IMR-90 (cell line): ENCODE measurements at regions not wholly inside any gene's neighbourhood (a gene's known extent, or its start where the extent isn't known, plus 50 kb on each side); places are given as distances from the start of the nearest gene placed in this dataset.

Experiments
- ATAC-seq: fragments of 200-7000 bp; cut with Tn5 transposase; 2 replicates; pipeline ENCODE4 v1.9.1; 2020; ENCODE audit warnings: low read depth, mild to moderate bottlenecking, moderate library complexity
- BruUV-seq: library from RNA; stranded (reverse); fragments of 400-500 nt; replicated peaks from 2 replicates; lab custom pipeline; 2021; lab: Mats Ljungman, UMichigan
- CTCF ChIA-PET: fragments of 300-600 bp; formaldehyde crosslinking; extraction: SDS; loops from one replicate; lab custom pipeline; 2021; ENCODE audit warnings: antibody characterized with exemption; lab: Yijun Ruan, JAX
- POLR2A ChIA-PET: fragments of 300-600 bp; sonication (Branson Sonifier 250); formaldehyde crosslinking; loops from one replicate; lab custom pipeline; 2022; ENCODE audit warnings: antibody characterized with exemption; ENCODE audit not compliant: unreplicated experiment; lab: Charles Lee
- DNase-seq: peaks from one replicate; pipeline ENCODE4 v3.0.0; 2013
- H2AFZ ChIP-seq: replicated peaks from 2 replicates; pipeline ENCODE3; 2013; ENCODE audit warnings: low read length, mild to moderate bottlenecking; ENCODE audit not compliant: poor library complexity
- H2AK5ac ChIP-seq: 2 replicates; pipeline ENCODE4 v1.6.1; 2013; ENCODE audit warnings: low read depth, low read length, inconsistent platforms
- H2AK9ac ChIP-seq: replicated peaks from 2 replicates; pipeline ENCODE3; 2013; ENCODE audit warnings: mild to moderate bottlenecking, low read depth, low read length, moderate library complexity; ENCODE audit not compliant: poor library complexity
- H2BK120ac ChIP-seq: 2 replicates; pipeline ENCODE4 v1.6.1; 2013; ENCODE audit warnings: low read depth, low read length, inconsistent platforms
- H2BK15ac ChIP-seq: 3 replicates; pipeline ENCODE4 v1.6.1; 2013; ENCODE audit warnings: low read depth, low read length, inconsistent platforms
- H2BK20ac ChIP-seq: 2 replicates; pipeline ENCODE4 v1.6.1; 2013; ENCODE audit warnings: low read depth, mild to moderate bottlenecking, inconsistent platforms, low read length, moderate library complexity
- H2BK5ac ChIP-seq: 2 replicates; pipeline ENCODE4 v1.6.1; 2013; ENCODE audit warnings: mild to moderate bottlenecking, low read depth, low read length, inconsistent platforms; ENCODE audit not compliant: poor library complexity, severe bottlenecking
- H3K14ac ChIP-seq: replicated peaks from 2 replicates; pipeline ENCODE4 v1.6.1; 2013; ENCODE audit warnings: low read depth, low read length, inconsistent platforms
- H3K18ac ChIP-seq: 2 replicates; pipeline ENCODE4 v1.6.1; 2013; ENCODE audit warnings: low read depth, low read length, control low read depth
- H3K23ac ChIP-seq: 2 replicates; pipeline ENCODE4 v1.6.1; 2013; ENCODE audit warnings: low read depth, low read length, inconsistent platforms
- H3K27ac ChIP-seq: 2 replicates; pipeline ENCODE4 v1.5.1; 2013; ENCODE audit warnings: mild to moderate bottlenecking, control low read depth, low read length; ENCODE audit not compliant: insufficient read depth
- H3K27me3 ChIP-seq: 2 replicates; pipeline ENCODE4 v1.6.1; 2013; ENCODE audit warnings: low read length; ENCODE audit not compliant: control insufficient read depth, insufficient read depth
- H3K36me3 ChIP-seq: 2 replicates; pipeline ENCODE4 v1.6.1; 2013; ENCODE audit warnings: low read length, mixed read lengths; ENCODE audit not compliant: control insufficient read depth, insufficient read depth
- H3K4ac ChIP-seq: 2 replicates; pipeline ENCODE4 v1.6.1; 2013; ENCODE audit warnings: low read depth, low read length, inconsistent platforms
- H3K4me1 ChIP-seq: 2 replicates; pipeline ENCODE4 v1.6.1; 2013; ENCODE audit warnings: low read length, mixed read lengths; ENCODE audit not compliant: control insufficient read depth, insufficient read depth
- H3K4me2 ChIP-seq: 2 replicates; pipeline ENCODE4 v1.6.1; 2013; ENCODE audit warnings: low read depth, mild to moderate bottlenecking, control low read depth, low read length, moderate library complexity
- H3K4me3 ChIP-seq: 2 replicates; pipeline ENCODE4 v1.5.1; 2013; ENCODE audit warnings: low read depth, mild to moderate bottlenecking, control low read depth, low read length, moderate library complexity; ENCODE audit not compliant: insufficient read depth
- H3K56ac ChIP-seq: 2 replicates; pipeline ENCODE4 v1.6.1; 2013; ENCODE audit warnings: low read length, inconsistent platforms; ENCODE audit not compliant: insufficient read depth; ENCODE audit errors: extremely low read depth
- H3K79me1 ChIP-seq, 2 experiments: 2 replicates each; pipeline ENCODE4 v1.6.1; 2013; ENCODE audit warnings: low read length in 2 of 2, inconsistent platforms in 1 of 2, low read depth in 1 of 2
- H3K9ac ChIP-seq: 2 replicates; pipeline ENCODE4 v1.6.1; 2013; ENCODE audit warnings: low read depth, low read length, control low read depth
- H3K9me1 ChIP-seq: 2 replicates; pipeline ENCODE4 v1.6.1; 2013; ENCODE audit warnings: low read length, inconsistent platforms; ENCODE audit not compliant: insufficient read depth
- H3K9me3 ChIP-seq: 2 replicates; pipeline ENCODE4 v1.6.1; 2013; ENCODE audit warnings: low read length; ENCODE audit not compliant: control insufficient read depth, insufficient read depth
- H4K20me1 ChIP-seq: 2 replicates; pipeline ENCODE4 v1.6.1; 2013; ENCODE audit warnings: low read length, inconsistent platforms; ENCODE audit not compliant: insufficient read depth
- H4K5ac ChIP-seq: 2 replicates; pipeline ENCODE4 v1.6.1; 2013; ENCODE audit warnings: mild to moderate bottlenecking, low read depth, low read length, control low read depth
- H4K8ac ChIP-seq, 2 experiments: 2 replicates each; pipeline ENCODE4 v1.6.1; 2013; ENCODE audit warnings: low read depth in 2 of 2, low read length in 2 of 2, control low read depth in 1 of 2, inconsistent platforms in 1 of 2
- H4K91ac ChIP-seq: 2 replicates; pipeline ENCODE4 v1.6.1; 2013; ENCODE audit warnings: low read depth, low read length, inconsistent platforms; ENCODE audit not compliant: insufficient read depth
- BHLHE40 ChIP-seq: fragments of 150-350 bp; IDR thresholded peaks from 2 replicates; pipeline ENCODE4 v1.6.1; 2016; ENCODE audit warnings: mild to moderate bottlenecking, low read depth, low read length
- CEBPB ChIP-seq: IDR thresholded peaks from 2 replicates; pipeline ENCODE4 v1.6.1; 2012; ENCODE audit warnings: low read depth, low read length, improper control_type of control experiment
- FOS ChIP-seq: fragments of 150-350 bp; IDR thresholded peaks from 2 replicates; pipeline ENCODE4 v1.6.1; 2016; ENCODE audit warnings: low read depth, low read length
- MAFK ChIP-seq: IDR thresholded peaks from 2 replicates; pipeline ENCODE4 v1.6.1; 2012; ENCODE audit warnings: low read depth, low read length, improper control_type of control experiment
- NFE2L2 ChIP-seq: fragments of 150-350 bp; IDR thresholded peaks from 2 replicates; pipeline ENCODE4 v1.6.1; 2016; ENCODE audit warnings: low read depth, mild to moderate bottlenecking, low read length
- RFX5 ChIP-seq: IDR thresholded peaks from 2 replicates; pipeline ENCODE4 v1.8.0; 2012; ENCODE audit warnings: low read depth, mild to moderate bottlenecking, low read length, moderate library complexity
- SMC3 ChIP-seq: fragments of 150-350 bp; IDR thresholded peaks from 2 replicates; pipeline ENCODE4 v1.6.1; 2016; ENCODE audit warnings: low read depth, mild to moderate bottlenecking, antibody characterized with exemption, low read length, moderate library complexity
- WGBS, 2 experiments: methylation state at CpG; one replicate each; pipeline versions ENCODE4 v1.1.5 to v1.1.7; 2013; ENCODE audit warnings: missing lambda C conversion rate in 2 of 2; ENCODE audit not compliant: insufficient read length in 1 of 2; ENCODE audit errors: extremely low coverage in 2 of 2; 5-methylcytosine and 5-hydroxymethylcytosine counted together
- dilution Hi-C: fragments of 300-500 bp; cut with HindIII; formaldehyde crosslinking; loops from one replicate; pipeline ENCODE4 v1.14.3; 2018; ENCODE audit warnings: low sequenced_read_pairs; ENCODE audit not compliant: unreplicated experiment
- in situ Hi-C: fragments of 300-500 bp; cut with MboI; formaldehyde crosslinking; loops from 3 replicates; pipeline ENCODE4 v1.14.3; 2019; ENCODE audit warnings: low sequenced_read_pairs, inconsistent platforms, mixed read lengths
- intact Hi-C: fragments of 100-400 bp; cut with micrococcal nuclease; formaldehyde crosslinking; loops from 2 replicates; pipeline ENCODE4 v1.10.0; 2022
- TF ChIP-seq, protein P1 (sequence below): conservative IDR thresholded peaks from 2 replicates; pipeline ENCODE4 v1.5.1; 2012; ENCODE audit warnings: mild to moderate bottlenecking, low read depth, low read length, improper control_type of control experiment
- TF ChIP-seq, protein P2 (sequence below): fragments of 150-350 bp; IDR thresholded peaks from 2 replicates; pipeline ENCODE4 v1.6.1; 2017; ENCODE audit warnings: mild to moderate bottlenecking, antibody characterized with exemption, low read length, low read depth

DNA sequence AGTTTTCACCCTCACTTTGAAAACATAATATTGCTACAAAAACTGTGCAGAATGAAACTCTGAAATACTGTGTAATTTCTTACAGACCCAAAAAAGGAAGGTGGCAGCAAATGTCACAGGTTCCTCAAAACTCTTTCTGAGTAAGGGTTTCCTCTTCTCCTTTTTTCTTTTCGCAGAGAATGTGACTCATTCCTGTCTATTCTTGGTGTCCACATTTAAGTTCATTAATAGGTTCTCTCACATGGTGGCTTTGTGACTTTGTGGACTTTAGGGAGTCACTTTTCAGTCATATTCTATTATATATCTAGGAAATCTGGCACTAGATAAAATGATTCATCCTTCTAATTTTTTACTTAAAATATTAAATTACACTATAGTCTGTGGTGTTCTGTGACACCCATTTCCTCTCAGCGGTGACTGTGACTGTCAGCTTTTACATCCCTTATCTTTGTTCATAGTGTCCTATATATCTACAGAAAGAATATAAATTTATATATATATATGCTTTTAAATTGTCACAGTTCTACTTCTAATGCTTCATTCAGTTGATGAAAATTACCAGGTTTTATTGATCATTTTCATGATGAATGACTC, 126.8 kb upstream of the HCRTR2 start:
- TF ChIP-seq BHLHE40 = no peak
- TF ChIP-seq SMC3 = no peak
- no peak for TF ChIP-seq RFX5
- TF ChIP-seq FOS = no peak
- TF ChIP-seq, protein P1, sequence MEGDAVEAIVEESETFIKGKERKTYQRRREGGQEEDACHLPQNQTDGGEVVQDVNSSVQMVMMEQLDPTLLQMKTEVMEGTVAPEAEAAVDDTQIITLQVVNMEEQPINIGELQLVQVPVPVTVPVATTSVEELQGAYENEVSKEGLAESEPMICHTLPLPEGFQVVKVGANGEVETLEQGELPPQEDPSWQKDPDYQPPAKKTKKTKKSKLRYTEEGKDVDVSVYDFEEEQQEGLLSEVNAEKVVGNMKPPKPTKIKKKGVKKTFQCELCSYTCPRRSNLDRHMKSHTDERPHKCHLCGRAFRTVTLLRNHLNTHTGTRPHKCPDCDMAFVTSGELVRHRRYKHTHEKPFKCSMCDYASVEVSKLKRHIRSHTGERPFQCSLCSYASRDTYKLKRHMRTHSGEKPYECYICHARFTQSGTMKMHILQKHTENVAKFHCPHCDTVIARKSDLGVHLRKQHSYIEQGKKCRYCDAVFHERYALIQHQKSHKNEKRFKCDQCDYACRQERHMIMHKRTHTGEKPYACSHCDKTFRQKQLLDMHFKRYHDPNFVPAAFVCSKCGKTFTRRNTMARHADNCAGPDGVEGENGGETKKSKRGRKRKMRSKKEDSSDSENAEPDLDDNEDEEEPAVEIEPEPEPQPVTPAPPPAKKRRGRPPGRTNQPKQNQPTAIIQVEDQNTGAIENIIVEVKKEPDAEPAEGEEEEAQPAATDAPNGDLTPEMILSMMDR = no peak
- no peak for TF ChIP-seq NFE2L2
- TF ChIP-seq MAFK = no peak
- no peak for TF ChIP-seq CEBPB
- TF ChIP-seq, protein P2, sequence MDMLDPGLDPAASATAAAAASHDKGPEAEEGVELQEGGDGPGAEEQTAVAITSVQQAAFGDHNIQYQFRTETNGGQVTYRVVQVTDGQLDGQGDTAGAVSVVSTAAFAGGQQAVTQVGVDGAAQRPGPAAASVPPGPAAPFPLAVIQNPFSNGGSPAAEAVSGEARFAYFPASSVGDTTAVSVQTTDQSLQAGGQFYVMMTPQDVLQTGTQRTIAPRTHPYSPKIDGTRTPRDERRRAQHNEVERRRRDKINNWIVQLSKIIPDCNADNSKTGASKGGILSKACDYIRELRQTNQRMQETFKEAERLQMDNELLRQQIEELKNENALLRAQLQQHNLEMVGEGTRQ = no peak
- H4K91ac ChIP-seq = no peak overlapping the region
- no peaks in the 10 kb centered on the region for H3K79me1 ChIP-seq
- in situ Hi-C loops (no loop called here), intact Hi-C loops (loop anchor here (10.0 kb wide), 1 partner anchor 153 kb away; no protein-coding TSS in a partner anchor), dilution Hi-C loops (no loop called here)
- WGBS, 2 experiments = no CpG with 5 or more reads among the region's 2 CpGs
- no peak for ATAC-seq
- no TSS peak for BruUV-seq
- POLR2A ChIA-PET = no interaction called here
- H4K8ac ChIP-seq = no peak overlapping the region
- H3K4ac ChIP-seq = no peak overlapping the region
- no peak overlapping the region for H4K5ac ChIP-seq
- H2AK9ac ChIP-seq = no peak overlapping the region
- no peaks in the 10 kb centered on the region for H3K9me3 ChIP-seq
- H2AK5ac ChIP-seq = no peak overlapping the region
- no peak overlapping the region for H2BK15ac ChIP-seq
- no peak overlapping the region for H3K14ac ChIP-seq
- H3K56ac ChIP-seq = no peak overlapping the region
- H3K18ac ChIP-seq = no peak overlapping the region
- no peak overlapping the region for H2BK5ac ChIP-seq
- no peak overlapping the region for H3K23ac ChIP-seq
- DNase-seq = peak; percentile 4
- H3K27me3 ChIP-seq = no peaks in the 10 kb centered on the region
- H3K4me2 ChIP-seq = no peak overlapping the region
- H3K27ac ChIP-seq = no peak overlapping the region
- H3K9me1 ChIP-seq = no peaks in the 10 kb centered on the region
- H2AFZ ChIP-seq = no peak overlapping the region
- H3K36me3 ChIP-seq = no peaks in the 10 kb centered on the region
- no peak overlapping the region for H2BK120ac ChIP-seq
- no peaks in the 10 kb centered on the region for H4K20me1 ChIP-seq
- H3K4me3 ChIP-seq = no peak overlapping the region
- H3K9ac ChIP-seq = no peak overlapping the region
- H3K4me1 ChIP-seq = peaks cover 5% of the 10 kb centered on the region; the same call in 1 of the 2 replicates
- CTCF ChIA-PET = no interaction called here
- no peak overlapping the region for H2BK20ac ChIP-seq
